H9 (cell line): ENCODE measurements at regions not wholly inside any gene's neighbourhood (a gene's known extent, or its start where the extent isn't known, plus 50 kb on each side); places are given as distances from the start of the nearest gene placed in this dataset.

Experiments
- DNase-seq: peaks from one replicate; pipeline ENCODE4 v3.0.0-alpha.2; 2017
- H2AFZ ChIP-seq: one replicate; pipeline ENCODE4 v1.6.1; 2013; ENCODE audit warnings: mild to moderate bottlenecking, low read length, control low read depth, moderate library complexity
- H2AK5ac ChIP-seq: 2 replicates; pipeline ENCODE4 v1.6.1; 2013; ENCODE audit warnings: low read length, control low read depth, mixed read lengths; ENCODE audit not compliant: insufficient read length
- H2BK120ac ChIP-seq: one replicate; pipeline ENCODE4 v1.6.1; 2013; ENCODE audit warnings: low read depth, mild to moderate bottlenecking, low read length, control low read depth, inconsistent platforms; ENCODE audit not compliant: poor library complexity, severe bottlenecking
- H2BK12ac ChIP-seq: 2 replicates; pipeline ENCODE4 v1.6.1; 2013; ENCODE audit warnings: low read length, control low read depth, mixed read lengths, low read depth; ENCODE audit not compliant: insufficient read length
- H2BK15ac ChIP-seq: 2 replicates; pipeline ENCODE4 v1.6.1; 2013; ENCODE audit warnings: low read depth, low read length, control low read depth
- H2BK20ac ChIP-seq: one replicate; pipeline ENCODE4 v1.6.1; 2013; ENCODE audit warnings: low read depth, mild to moderate bottlenecking, low read length, control low read depth, inconsistent platforms; ENCODE audit not compliant: poor library complexity, severe bottlenecking
- H2BK5ac ChIP-seq: 2 replicates; pipeline ENCODE4 v1.6.1; 2013; ENCODE audit warnings: low read length, control low read depth, mixed read lengths; ENCODE audit not compliant: insufficient read length
- H3K14ac ChIP-seq: 2 replicates; pipeline ENCODE4 v1.6.1; 2013; ENCODE audit warnings: low read length, control low read depth; ENCODE audit not compliant: insufficient read depth
- H3K18ac ChIP-seq: 2 replicates; pipeline ENCODE4 v1.6.1; 2013; ENCODE audit warnings: low read depth, mild to moderate bottlenecking, mixed read lengths, low read length, control low read depth; ENCODE audit not compliant: insufficient read length
- H3K23ac ChIP-seq: 2 replicates; pipeline ENCODE4 v1.6.1; 2013; ENCODE audit warnings: low read length, control low read depth, mixed read lengths, low read depth; ENCODE audit not compliant: insufficient read length
- H3K23me2 ChIP-seq: 2 replicates; pipeline ENCODE4 v1.6.1; 2013; ENCODE audit warnings: low read depth, mild to moderate bottlenecking, mixed read lengths, low read length, control low read depth; ENCODE audit not compliant: insufficient read length, poor library complexity, severe bottlenecking
- H3K27ac ChIP-seq: 2 replicates; pipeline ENCODE4 v1.5.1; 2013; ENCODE audit warnings: low read length, control low read depth, mixed read lengths, low read depth; ENCODE audit not compliant: insufficient read length
- H3K27me3 ChIP-seq: 2 replicates; pipeline ENCODE4 v1.6.1; 2013; ENCODE audit warnings: low read length, control low read depth, inconsistent platforms; ENCODE audit not compliant: insufficient read depth
- H3K4ac ChIP-seq: 2 replicates; pipeline ENCODE4 v1.6.1; 2013; ENCODE audit warnings: low read depth, mild to moderate bottlenecking, control low read depth, inconsistent platforms, low read length, moderate library complexity
- H3K4me1 ChIP-seq: 2 replicates; pipeline ENCODE4 v1.6.1; 2013; ENCODE audit warnings: low read length, control low read depth, inconsistent platforms; ENCODE audit not compliant: insufficient read depth
- H3K4me2 ChIP-seq: 2 replicates; pipeline ENCODE4 v1.6.1; 2013; ENCODE audit warnings: low read length, control low read depth, mixed read lengths; ENCODE audit not compliant: insufficient read length, insufficient read depth
- H3K56ac ChIP-seq: 2 replicates; pipeline ENCODE4 v1.6.1; 2013; ENCODE audit warnings: low read depth, mild to moderate bottlenecking, mixed read lengths, low read length, control low read depth; ENCODE audit not compliant: insufficient read length
- H3K79me1 ChIP-seq: 2 replicates; pipeline ENCODE4 v1.6.1; 2013; ENCODE audit warnings: low read depth, mild to moderate bottlenecking, moderate library complexity, low read length, control low read depth, inconsistent platforms; ENCODE audit not compliant: insufficient read depth, poor library complexity, severe bottlenecking
- H3K79me2 ChIP-seq: 2 replicates; pipeline ENCODE4 v1.6.1; 2013; ENCODE audit warnings: low read length, control low read depth, inconsistent platforms; ENCODE audit not compliant: insufficient read depth
- H3K9ac ChIP-seq: 2 replicates; pipeline ENCODE4 v1.6.1; 2013; ENCODE audit warnings: low read length, control low read depth, mixed read lengths; ENCODE audit not compliant: insufficient read length; ENCODE audit errors: extremely low read depth
- H3K9me3 ChIP-seq: one replicate; pipeline ENCODE4 v1.6.1; 2013; ENCODE audit warnings: low read depth, low read length, inconsistent platforms; ENCODE audit not compliant: control insufficient read depth
- H3T11ph ChIP-seq: one replicate; pipeline ENCODE4 v1.6.1; 2013; ENCODE audit warnings: mild to moderate bottlenecking, low read length, control low read depth, inconsistent platforms
- H4K20me1 ChIP-seq: one replicate; pipeline ENCODE4 v1.6.1; 2013; ENCODE audit not compliant: control insufficient read depth, insufficient read length, insufficient read depth
- H4K5ac ChIP-seq: 2 replicates; pipeline ENCODE4 v1.6.1; 2013; ENCODE audit warnings: low read depth, mild to moderate bottlenecking, mixed read lengths, low read length, control low read depth; ENCODE audit not compliant: insufficient read length
- H4K8ac ChIP-seq: replicated peaks from 2 replicates; pipeline ENCODE4 v1.6.1; 2013; ENCODE audit warnings: low read length, control low read depth, mixed read lengths, low read depth; ENCODE audit not compliant: insufficient read length
- H4K91ac ChIP-seq: 2 replicates; pipeline ENCODE4 v1.6.1; 2013; ENCODE audit warnings: low read depth, mild to moderate bottlenecking, moderate library complexity, mixed read lengths, low read length, control low read depth; ENCODE audit not compliant: insufficient read length
- H3K27ac Mint-ChIP-seq, 3 experiments: 2 replicates in 2 of 3; 3 replicates in 1 of 3; pipeline ENCODE4 v1.8.0; 2020 to 2021; ENCODE audit warnings: mixed read lengths in 3 of 3, mild to moderate bottlenecking in 1 of 3, moderate library complexity in 1 of 3
- H3K27me3 Mint-ChIP-seq: 2 replicates; pipeline ENCODE4 v1.8.0; 2021; ENCODE audit warnings: low read depth, mild to moderate bottlenecking, moderate library complexity, mixed read lengths
- H3K36me3 Mint-ChIP-seq, 3 experiments: 2 replicates in 2 of 3; 3 replicates in 1 of 3; pipeline ENCODE4 v1.8.0; 2020 to 2021; ENCODE audit warnings: low read depth in 3 of 3, mixed read lengths in 3 of 3; ENCODE audit not compliant: insufficient read depth in 1 of 3
- H3K4me1 Mint-ChIP-seq, 2 experiments: 2 replicates each; pipeline ENCODE4 v1.8.0; 2020; ENCODE audit warnings: mixed read lengths in 2 of 2
- H3K4me3 Mint-ChIP-seq, 2 experiments: 2 replicates in 1 of 2; 3 replicates in 1 of 2; pipeline ENCODE4 v1.8.0; 2020 to 2021; ENCODE audit warnings: mild to moderate bottlenecking in 2 of 2, mixed read lengths in 2 of 2, moderate library complexity in 1 of 2
- H3K9me3 Mint-ChIP-seq, 2 experiments: 2 replicates in 1 of 2; 3 replicates in 1 of 2; pipeline ENCODE4 v1.8.0; 2020; ENCODE audit warnings: mild to moderate bottlenecking in 2 of 2, mixed read lengths in 2 of 2, moderate library complexity in 1 of 2
- CTCF ChIP-seq: fragments of 200-600 bp; sonication (generic); conservative IDR thresholded peaks from 3 replicates; pipeline ENCODE4 v1.8.0; 2021; ENCODE audit warnings: antibody characterized with exemption, mild to moderate bottlenecking
- WGBS: extraction: QIAGEN DNeasy Blood & Tissue Kit; methylation state at CpG from one replicate; pipeline ENCODE4 v1.1.7; 2013; ENCODE audit warnings: missing lambda C conversion rate, low lambda C conversion rate, mixed read lengths; ENCODE audit not compliant: insufficient read length; ENCODE audit errors: extremely low coverage; 5-methylcytosine and 5-hydroxymethylcytosine counted together

- no peak overlapping the region for H4K8ac ChIP-seq
- no peak overlapping the region for H3K4ac ChIP-seq
- H4K5ac ChIP-seq = no peak overlapping the region
- H3K79me1 ChIP-seq = no peaks in the 10 kb centered on the region
- no peaks in the 10 kb centered on the region for H3K23me2 ChIP-seq
- H2AK5ac ChIP-seq = no peak overlapping the region
- H3K4me2 ChIP-seq = no peak overlapping the region
- no peak overlapping the region for H2BK12ac ChIP-seq
- H2BK5ac ChIP-seq = no peak overlapping the region
- H3K79me2 ChIP-seq = no peaks in the 10 kb centered on the region
- H3K4me1 ChIP-seq = peaks cover 6% of the 10 kb centered on the region; the same call in 1 of the 2 replicates
- no peak for TF ChIP-seq CTCF
- DNase-seq = no peak
- Mint-ChIP-seq H3K4me1 (peaks cover 0 to 6% of the 10 kb centered on the region in 2 experiments; a peak in 2 of 4 replicates), H3K4me3 (no peak overlapping the region), H3K27me3 (no peaks in the 10 kb centered on the region), H3K36me3 (0 out of 7 replicates have a peak, but pooled peaks cover 0 to 2% (median 0%) of the 10 kb centered on the region in 3 experiments), H3K27ac (no peak overlapping the region), H3K9me3 (no peaks in the 10 kb centered on the region)
- no peak overlapping the region for H2BK15ac ChIP-seq
- no peaks in the 10 kb centered on the region for H3K9me3 ChIP-seq
- H3K27ac ChIP-seq = no peak overlapping the region
- H3T11ph ChIP-seq = no peak overlapping the region
- no peak overlapping the region for H4K91ac ChIP-seq
- WGBS = no CpG with 5 or more reads among the region's 1 CpG
- H3K18ac ChIP-seq = no peak overlapping the region
- no peak overlapping the region for H3K14ac ChIP-seq
- H2AFZ ChIP-seq = no peak overlapping the region
- H4K20me1 ChIP-seq = no peaks in the 10 kb centered on the region
- no peak overlapping the region for H3K23ac ChIP-seq
- no peak overlapping the region for H3K9ac ChIP-seq
- no peaks in the 10 kb centered on the region for H3K27me3 ChIP-seq
- no peak overlapping the region for H2BK20ac ChIP-seq
- no peak overlapping the region for H3K56ac ChIP-seq
- no peak overlapping the region for H2BK120ac ChIP-seq
Observed at GRCh38 chr4:71685975-71686374, 97.9 kb downstream of the GC start.
